ENCODE measurements at regions not wholly inside any gene's neighbourhood (a gene's known extent, or its start where the extent isn't known, plus 50 kb on each side); places are given as distances from the start of the nearest gene placed in this dataset.

DNA sequence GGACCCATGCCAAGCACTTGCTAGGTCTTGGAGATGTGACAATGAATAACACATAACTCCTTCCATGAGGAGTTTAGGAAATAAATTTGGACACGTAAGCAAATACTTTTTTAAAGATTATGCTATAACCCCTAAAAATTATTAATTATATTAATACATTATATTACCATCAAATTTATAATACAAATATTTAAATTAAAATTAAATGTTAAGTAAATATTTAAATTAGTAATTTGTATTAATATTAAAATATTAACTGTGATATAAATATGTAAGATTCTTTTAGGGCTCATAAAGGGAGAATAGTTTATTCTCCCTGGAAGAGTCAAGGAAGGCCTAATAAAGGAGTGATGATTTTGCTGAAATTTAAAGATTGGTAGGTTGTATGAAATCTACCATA is 121.1 kb downstream of the RAP2A start:
- TF ChIP-seq, protein P1, sequence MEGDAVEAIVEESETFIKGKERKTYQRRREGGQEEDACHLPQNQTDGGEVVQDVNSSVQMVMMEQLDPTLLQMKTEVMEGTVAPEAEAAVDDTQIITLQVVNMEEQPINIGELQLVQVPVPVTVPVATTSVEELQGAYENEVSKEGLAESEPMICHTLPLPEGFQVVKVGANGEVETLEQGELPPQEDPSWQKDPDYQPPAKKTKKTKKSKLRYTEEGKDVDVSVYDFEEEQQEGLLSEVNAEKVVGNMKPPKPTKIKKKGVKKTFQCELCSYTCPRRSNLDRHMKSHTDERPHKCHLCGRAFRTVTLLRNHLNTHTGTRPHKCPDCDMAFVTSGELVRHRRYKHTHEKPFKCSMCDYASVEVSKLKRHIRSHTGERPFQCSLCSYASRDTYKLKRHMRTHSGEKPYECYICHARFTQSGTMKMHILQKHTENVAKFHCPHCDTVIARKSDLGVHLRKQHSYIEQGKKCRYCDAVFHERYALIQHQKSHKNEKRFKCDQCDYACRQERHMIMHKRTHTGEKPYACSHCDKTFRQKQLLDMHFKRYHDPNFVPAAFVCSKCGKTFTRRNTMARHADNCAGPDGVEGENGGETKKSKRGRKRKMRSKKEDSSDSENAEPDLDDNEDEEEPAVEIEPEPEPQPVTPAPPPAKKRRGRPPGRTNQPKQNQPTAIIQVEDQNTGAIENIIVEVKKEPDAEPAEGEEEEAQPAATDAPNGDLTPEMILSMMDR (IDR thresholded peaks at IDR 0.05): no peak
- TF ChIP-seq ZFX (IDR thresholded peaks at IDR 0.05; ENCODE audit: borderline replicate concordance): no peak

Measured in 22Rv1 (cell line).